ENCODE measurements at regions not wholly inside any gene's neighbourhood (a gene's known extent, or its start where the extent isn't known, plus 50 kb on each side); places are given as distances from the start of the nearest gene placed in this dataset.

DNA sequence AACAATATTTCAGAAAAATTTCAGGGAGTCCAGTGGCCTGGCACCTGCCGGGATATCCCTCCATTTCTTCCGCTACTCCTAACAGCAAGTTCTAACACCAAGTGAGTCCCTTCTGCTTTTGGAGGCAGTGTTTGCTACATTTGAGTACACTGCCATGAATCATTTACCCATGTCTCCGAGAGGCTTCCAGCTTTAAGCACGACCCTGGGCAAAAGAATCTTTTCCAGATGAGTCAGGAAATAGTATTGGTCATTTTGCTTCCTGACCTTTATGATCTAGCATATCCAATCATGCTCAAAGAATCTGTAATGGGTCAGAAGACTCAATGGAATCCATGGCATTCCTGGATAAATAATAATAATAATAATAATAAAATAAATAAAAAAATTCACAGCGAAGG lies 60.7 kb upstream of the FMN2 start:
- no peak for DNase-seq

DNA sequence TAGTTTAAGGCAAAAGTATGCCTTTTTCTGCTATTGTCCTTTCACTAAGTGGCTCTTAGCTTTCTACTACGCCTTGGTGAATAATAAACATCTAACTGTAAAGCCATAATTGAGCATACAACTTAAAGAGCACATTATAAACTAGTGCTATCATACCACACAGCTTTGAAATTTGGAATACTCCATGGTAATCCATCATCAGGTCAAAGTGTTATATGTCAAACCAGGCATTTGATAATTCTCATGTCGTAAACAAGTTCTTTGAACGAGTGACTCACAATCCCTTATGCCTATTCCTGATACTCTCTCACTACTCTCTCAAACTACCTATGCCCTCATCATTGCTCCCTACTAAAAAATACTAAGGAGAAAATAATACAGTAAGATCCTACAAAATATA lies 60.3 kb upstream of the FMN2 start:
- no peak for DNase-seq

DNA sequence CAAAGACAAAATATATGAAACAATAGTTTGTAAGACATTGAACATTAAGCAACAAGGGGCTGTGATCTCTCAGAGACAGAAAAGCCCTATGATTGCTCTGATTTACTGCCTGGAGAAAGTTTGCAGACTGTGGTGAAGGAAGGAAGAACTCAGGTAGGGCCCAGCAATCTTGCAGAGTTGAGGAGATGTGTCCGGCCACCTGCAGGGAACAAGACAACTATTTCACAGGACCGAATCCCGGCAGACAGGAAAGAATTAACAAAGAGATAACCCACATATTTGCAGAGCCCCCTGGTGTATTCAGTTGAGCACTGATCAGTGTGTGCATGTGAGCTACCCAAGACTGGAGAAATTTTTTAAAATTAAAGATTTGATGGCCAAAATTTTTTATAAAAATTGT lies 58.3 kb upstream of the FMN2 start:
- DNase-seq, result no peak

DNA sequence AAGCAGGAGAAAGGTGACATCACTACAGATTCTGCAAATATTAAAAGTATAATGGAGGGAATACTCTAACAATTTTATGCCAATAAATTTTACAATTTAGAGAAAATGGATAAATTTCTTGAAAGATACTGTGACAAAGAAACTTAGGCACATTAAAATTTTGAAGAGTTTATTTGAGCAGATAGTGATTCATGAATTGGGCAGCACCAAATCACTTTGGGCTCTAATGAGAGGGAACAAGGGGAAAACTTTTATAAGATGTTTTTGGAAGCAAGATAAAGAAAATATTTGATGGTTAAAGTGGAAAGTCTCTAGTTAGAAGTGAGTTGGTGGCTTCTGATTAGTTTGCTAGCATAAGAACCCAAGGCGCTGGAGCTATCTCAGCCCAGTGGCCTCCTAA lies 55.2 kb upstream of the FMN2 start:
- DNase-seq, result no peak

Data from hypothalamus (tissue), 51 donors.